B cell (primary cell): ENCODE measurements at regions not wholly inside any gene's neighbourhood (a gene's known extent, or its start where the extent isn't known, plus 50 kb on each side); places are given as distances from the start of the nearest gene placed in this dataset.
"Not testable (repeated sequence)": the region's sequence is repeated elsewhere in the genome, so short reads cannot be mapped to it uniquely, and the experiment has no call there.

Experiments used
- CTCF ChIP-seq: fragments of 200-600 bp; IDR thresholded peaks from one replicate; pipeline ENCODE4 v1.8.0; 2022; ENCODE audit warnings: antibody characterized with exemption, mild to moderate bottlenecking
- EZH2 ChIP-seq: IDR thresholded peaks from 2 replicates; pipeline ENCODE4 v1.6.1; 2012; ENCODE audit warnings: borderline replicate concordance, low read depth, mild to moderate bottlenecking, moderate library complexity, low read length; ENCODE audit not compliant: insufficient read depth, poor library complexity, severe bottlenecking

DNA sequence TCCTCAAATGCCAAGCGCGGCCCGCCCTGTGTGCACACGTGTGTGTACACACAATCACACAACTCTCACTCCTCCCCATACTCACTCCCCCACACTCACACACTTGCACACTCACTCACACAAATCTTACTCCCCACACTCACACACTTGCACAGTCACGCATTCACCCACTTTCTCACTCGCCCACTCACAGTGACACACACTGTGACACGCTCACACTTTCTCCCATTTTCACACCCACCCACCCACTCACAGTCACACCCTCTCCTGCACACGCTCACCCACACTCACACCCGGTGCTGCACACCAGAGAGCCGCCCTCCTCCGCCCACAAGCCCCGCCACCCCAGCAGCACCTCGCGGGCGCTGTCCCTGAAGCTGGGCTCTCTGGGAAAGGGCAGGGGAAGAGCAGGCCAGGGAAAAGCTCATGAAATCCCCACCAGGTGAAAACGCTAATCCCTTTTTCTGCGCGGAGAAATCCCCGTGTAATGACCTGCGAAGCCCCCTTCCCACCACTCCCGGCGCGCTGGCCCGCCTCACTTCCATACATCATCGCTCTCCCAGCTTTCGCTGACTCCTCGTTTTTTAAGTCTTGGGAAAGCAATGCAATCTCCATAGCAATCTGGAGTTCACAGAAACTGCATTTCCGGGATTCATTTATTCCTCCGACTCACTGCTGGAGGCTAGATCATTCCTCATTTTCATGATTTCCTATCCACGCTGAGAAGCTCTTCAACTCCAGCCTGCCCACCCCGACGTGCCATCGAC is 211.6 kb upstream of the LRRC61 start:
- TF ChIP-seq CTCF, EZH2: not testable (repeated sequence)
